ENCODE measurements at regions not wholly inside any gene's neighbourhood (a gene's known extent, or its start where the extent isn't known, plus 50 kb on each side); places are given as distances from the start of the nearest gene placed in this dataset.
"Not testable (repeated sequence)": the region's sequence is repeated elsewhere in the genome, so short reads cannot be mapped to it uniquely, and the experiment has no call there.

- TF ChIP-seq, protein P1, sequence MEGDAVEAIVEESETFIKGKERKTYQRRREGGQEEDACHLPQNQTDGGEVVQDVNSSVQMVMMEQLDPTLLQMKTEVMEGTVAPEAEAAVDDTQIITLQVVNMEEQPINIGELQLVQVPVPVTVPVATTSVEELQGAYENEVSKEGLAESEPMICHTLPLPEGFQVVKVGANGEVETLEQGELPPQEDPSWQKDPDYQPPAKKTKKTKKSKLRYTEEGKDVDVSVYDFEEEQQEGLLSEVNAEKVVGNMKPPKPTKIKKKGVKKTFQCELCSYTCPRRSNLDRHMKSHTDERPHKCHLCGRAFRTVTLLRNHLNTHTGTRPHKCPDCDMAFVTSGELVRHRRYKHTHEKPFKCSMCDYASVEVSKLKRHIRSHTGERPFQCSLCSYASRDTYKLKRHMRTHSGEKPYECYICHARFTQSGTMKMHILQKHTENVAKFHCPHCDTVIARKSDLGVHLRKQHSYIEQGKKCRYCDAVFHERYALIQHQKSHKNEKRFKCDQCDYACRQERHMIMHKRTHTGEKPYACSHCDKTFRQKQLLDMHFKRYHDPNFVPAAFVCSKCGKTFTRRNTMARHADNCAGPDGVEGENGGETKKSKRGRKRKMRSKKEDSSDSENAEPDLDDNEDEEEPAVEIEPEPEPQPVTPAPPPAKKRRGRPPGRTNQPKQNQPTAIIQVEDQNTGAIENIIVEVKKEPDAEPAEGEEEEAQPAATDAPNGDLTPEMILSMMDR (IDR thresholded peaks at IDR 0.05): not testable (repeated sequence)
- not testable (repeated sequence) for TF ChIP-seq POLR2A (IDR thresholded peaks at IDR 0.05)
Observed at GRCh38 chr22:15777150-15777549, 87.3 kb downstream of the POTEH start.
